SK-N-MC (cell line): ENCODE measurements at regions not wholly inside any gene's neighbourhood (a gene's known extent, or its start where the extent isn't known, plus 50 kb on each side); places are given as distances from the start of the nearest gene placed in this dataset.

ENCODE experiments used
- EZH2 ChIP-seq: fragments of 200-600 bp; sonication (generic); IDR thresholded peaks from one replicate; pipeline ENCODE4 v1.6.1; 2017; ENCODE audit warnings: antibody characterized with exemption
- FOXP2 ChIP-seq: optimal IDR thresholded peaks from 2 replicates; pipeline ENCODE3; 2011; ENCODE audit warnings: mild to moderate bottlenecking, moderate library complexity; ENCODE audit not compliant: insufficient read depth; ENCODE audit errors: extremely low read length, control extremely low read depth
- POLR2AphosphoS5 ChIP-seq: IDR thresholded peaks from 2 replicates; pipeline ENCODE4 v1.6.1; 2012; ENCODE audit warnings: mild to moderate bottlenecking, low read depth, low read length, borderline replicate concordance

GRCh38 chr3:107117922-107118536 is 259.2 kb upstream of the CCDC54 start:
- TF ChIP-seq EZH2 (no peak), POLR2AphosphoS5 (no peak), FOXP2 (peak; percentile 63)
